Muscle layer of duodenum (tissue), 2 donors: ENCODE measurements at regions not wholly inside any gene's neighbourhood (a gene's known extent, or its start where the extent isn't known, plus 50 kb on each side); places are given as distances from the start of the nearest gene placed in this dataset.

ENCODE experiments used
- H3K27ac ChIP-seq: one replicate; pipeline ENCODE4 v1.7.0; 2013; ENCODE audit warnings: mild to moderate bottlenecking, low read length
- H3K27me3 ChIP-seq: one replicate; pipeline ENCODE4 v1.7.0; 2013; ENCODE audit warnings: low read depth, mild to moderate bottlenecking, control low read depth, low read length
- H3K36me3 ChIP-seq, 2 donors: one replicate each; pipeline ENCODE4 v1.7.0; 2013; ENCODE audit warnings: low read length in 2 of 2, control low read depth in 1 of 2, mild to moderate bottlenecking in 1 of 2; ENCODE audit not compliant: insufficient read depth in 2 of 2, control insufficient read depth in 1 of 2
- H3K4me1 ChIP-seq, 2 donors: one replicate each; pipeline ENCODE4 v1.7.0; 2013; ENCODE audit warnings: low read length in 2 of 2, mild to moderate bottlenecking in 2 of 2, control low read depth in 1 of 2, moderate library complexity in 1 of 2; ENCODE audit not compliant: insufficient read depth in 2 of 2, control insufficient read depth in 1 of 2
- H3K4me3 ChIP-seq, 2 donors: one replicate each; pipeline ENCODE4 v1.7.0; 2013; ENCODE audit warnings: low read length in 2 of 2, low read depth in 1 of 2, mild to moderate bottlenecking in 1 of 2
- H3K9me3 ChIP-seq, 2 donors: one replicate each; pipeline ENCODE4 v1.7.0; 2013; ENCODE audit warnings: low read length in 2 of 2, control low read depth in 1 of 2, mild to moderate bottlenecking in 1 of 2; ENCODE audit not compliant: control insufficient read depth in 1 of 2
- donor health status: healthy.

DNA sequence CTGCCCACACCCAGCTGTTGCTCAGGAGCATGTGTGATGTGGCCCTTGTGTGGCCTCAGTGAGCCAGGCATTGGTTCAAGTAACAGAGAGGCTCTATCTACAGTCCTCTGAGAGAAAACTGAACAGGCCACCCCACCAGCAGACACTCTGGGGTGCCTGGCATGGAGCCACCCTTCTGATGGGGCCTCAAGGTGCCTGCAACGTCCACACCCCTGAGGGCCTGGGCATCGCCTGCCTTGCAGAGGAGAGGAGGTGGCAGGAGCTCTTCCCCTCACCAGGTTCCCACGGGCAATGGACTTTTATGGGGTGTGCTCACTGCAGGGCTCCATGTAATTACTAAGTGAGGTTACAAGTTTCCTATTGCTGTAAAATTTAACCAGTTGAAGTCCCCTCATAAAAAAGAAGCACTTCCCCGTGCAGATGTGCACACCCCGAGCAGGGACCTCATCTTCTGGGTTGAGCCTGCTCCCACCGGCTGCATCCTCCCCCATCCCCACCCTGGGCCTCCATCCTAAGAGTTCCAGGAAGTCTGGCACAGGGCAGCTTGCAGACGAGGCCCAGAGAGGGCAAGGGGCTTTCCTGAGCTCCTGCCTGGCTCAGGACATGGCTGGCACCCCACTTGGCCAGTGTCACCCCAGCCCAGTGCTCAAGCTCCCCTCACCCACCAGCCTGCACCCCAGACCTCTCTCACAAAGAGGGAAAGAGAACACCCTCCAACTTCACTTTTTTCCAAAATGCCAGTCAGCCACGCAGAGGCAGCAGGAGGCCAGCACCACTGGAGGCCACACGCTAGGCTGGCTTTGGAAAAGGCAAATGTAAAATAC, 270.4 kb upstream of the RTL1 start:
- Histone ChIP-seq H3K4me3 (no peak overlapping the region), H3K9me3 (no peaks in the 10 kb centered on the region), H3K4me1 (no peaks in the 10 kb centered on the region), H3K36me3 (no peaks in the 10 kb centered on the region), H3K27me3 (no peaks in the 10 kb centered on the region), H3K27ac (no peak overlapping the region)

DNA sequence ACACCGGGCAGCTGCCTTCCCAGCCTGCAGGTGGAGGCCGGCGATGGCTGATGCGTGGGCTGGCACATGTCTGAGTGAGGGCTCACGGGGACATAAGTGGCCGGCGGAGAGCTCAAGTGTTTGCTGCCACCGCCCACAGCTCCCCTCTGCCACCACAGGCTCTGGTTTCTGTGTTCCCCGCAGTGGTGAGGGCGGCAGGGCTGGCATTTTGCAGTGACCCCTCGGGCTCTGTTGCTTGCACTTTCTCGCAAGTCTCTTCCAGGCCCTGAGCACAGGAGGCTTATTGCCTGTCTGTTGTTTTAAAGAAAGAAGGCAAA, 271.0 kb upstream of the RTL1 start:
- no peaks in the 10 kb centered on the region for H3K27me3 ChIP-seq
- no peaks in the 10 kb centered on the region for H3K4me1 ChIP-seq
- H3K4me3 ChIP-seq: no peak overlapping the region
- no peaks in the 10 kb centered on the region for H3K36me3 ChIP-seq
- H3K9me3 ChIP-seq: no peaks in the 10 kb centered on the region
- no peak overlapping the region for H3K27ac ChIP-seq

DNA sequence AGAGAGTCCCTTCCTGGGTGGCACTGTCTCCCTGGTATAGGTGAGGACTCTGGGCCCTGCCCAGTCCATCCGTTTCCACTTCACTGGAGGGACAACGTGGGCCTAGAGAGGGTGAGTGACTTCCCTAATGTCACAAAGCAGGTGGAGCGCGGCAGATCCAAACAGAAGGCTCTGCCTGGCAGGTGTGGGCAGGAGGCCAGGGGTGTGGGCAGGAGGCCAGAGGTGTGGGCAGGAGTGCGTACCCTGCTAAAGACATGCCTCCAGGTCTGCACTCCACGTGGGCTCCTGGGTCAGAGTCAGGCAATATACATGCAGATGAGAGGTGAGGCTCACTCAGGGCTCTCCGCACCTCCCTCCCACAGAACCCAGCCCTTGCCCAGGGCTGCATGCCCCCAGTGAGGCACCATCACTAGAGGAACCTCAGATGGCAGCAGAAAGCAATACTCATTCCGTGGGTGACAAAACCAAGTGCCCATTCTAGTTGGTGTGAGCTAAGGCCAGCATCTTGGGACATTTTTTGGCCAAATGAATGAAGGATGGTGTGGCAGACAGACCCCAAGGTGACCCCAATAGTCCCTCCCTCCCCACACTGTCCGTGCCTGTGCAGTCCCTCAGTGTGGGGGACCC, 271.6 kb upstream of the RTL1 start:
- no peak overlapping the region for H3K27ac ChIP-seq
- H3K4me1 ChIP-seq: no peaks in the 10 kb centered on the region
- H3K36me3 ChIP-seq: no peaks in the 10 kb centered on the region
- no peaks in the 10 kb centered on the region for H3K27me3 ChIP-seq
- H3K4me3 ChIP-seq: no peak overlapping the region
- peaks cover 0 to 5% of the 10 kb centered on the region in 2 donors for H3K9me3 ChIP-seq

DNA sequence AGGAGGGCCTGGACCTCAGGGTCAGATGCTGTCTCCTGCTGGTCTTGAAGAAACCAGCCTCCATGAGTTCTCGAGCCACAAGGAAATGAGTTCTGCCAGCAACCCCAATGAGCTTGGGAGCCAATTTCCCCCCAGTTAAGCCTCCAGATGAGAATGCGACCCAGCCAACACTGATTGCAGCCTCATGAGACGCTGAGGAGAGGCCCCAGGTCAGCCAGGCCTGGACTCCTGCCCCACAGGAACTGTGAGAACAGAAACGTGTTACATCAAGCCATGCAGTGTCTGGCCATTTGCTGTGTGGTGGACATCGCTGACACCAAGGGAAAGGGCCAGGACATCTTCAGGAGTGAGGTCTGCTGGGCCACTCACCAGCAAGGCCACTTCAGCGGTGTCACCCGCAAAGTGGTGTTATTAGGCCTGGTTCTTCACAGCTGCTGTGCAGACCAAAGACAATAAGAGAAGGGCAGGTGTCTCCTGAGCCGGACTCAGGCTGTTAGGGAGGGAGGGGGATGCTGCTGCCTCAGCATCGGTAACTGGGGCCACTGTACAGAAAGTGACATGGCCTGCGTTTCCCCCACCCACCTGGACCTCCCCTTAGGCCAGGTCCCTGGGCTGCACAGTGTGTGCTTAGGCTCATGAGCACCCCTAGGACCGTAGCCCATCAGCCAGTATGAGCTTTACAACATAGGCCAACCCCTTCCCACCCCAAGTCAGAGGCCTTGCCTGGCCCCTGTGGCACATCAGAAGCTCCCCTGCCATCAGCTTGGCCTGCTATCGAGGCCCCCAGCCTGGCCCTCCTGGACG, 272.4 kb upstream of the RTL1 start:
- H3K27me3 ChIP-seq: no peaks in the 10 kb centered on the region
- H3K4me1 ChIP-seq: no peaks in the 10 kb centered on the region
- no peak overlapping the region for H3K4me3 ChIP-seq
- H3K9me3 ChIP-seq: peaks cover 0 to 13% of the 10 kb centered on the region in 2 donors
- H3K36me3 ChIP-seq: no peaks in the 10 kb centered on the region
- no peak overlapping the region for H3K27ac ChIP-seq

DNA sequence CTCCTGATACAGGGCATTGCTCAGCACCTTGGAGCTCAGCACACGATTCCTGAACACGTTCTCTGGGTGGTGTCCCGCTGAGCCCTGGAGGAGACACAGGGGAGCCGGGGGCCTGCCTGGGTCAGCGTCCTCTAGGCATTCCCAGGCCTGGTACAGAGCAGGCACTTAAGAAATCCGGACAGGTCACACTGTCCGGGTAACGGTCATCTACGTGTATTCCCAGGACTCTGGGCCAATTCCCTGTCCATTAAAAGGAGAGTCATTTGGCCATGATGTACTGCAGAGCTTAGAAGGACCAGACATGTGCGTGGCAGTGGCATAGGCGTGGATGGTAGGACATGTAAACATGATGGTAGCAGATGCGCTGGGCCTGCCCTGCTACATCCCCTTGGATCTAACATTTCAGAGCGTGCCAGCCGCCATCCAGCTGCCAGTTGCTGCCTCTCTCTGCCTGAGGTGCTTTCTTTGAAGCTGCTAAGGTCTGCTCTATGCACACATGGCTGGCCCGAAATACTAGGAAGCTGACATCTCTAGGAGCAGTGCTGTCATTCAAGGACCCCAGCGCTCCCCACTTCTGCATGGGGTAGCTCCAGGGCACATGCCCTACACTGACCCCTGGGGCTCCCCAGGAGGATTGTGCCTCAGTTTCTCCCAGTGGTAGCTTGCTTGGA, 273.1 kb upstream of the RTL1 start:
- Histone ChIP-seq H3K4me3 (no peak overlapping the region), H3K27ac (no peak overlapping the region), H3K27me3 (no peaks in the 10 kb centered on the region), H3K4me1 (no peaks in the 10 kb centered on the region), H3K9me3 (peaks cover 0 to 16% of the 10 kb centered on the region in 2 donors), H3K36me3 (no peaks in the 10 kb centered on the region)

DNA sequence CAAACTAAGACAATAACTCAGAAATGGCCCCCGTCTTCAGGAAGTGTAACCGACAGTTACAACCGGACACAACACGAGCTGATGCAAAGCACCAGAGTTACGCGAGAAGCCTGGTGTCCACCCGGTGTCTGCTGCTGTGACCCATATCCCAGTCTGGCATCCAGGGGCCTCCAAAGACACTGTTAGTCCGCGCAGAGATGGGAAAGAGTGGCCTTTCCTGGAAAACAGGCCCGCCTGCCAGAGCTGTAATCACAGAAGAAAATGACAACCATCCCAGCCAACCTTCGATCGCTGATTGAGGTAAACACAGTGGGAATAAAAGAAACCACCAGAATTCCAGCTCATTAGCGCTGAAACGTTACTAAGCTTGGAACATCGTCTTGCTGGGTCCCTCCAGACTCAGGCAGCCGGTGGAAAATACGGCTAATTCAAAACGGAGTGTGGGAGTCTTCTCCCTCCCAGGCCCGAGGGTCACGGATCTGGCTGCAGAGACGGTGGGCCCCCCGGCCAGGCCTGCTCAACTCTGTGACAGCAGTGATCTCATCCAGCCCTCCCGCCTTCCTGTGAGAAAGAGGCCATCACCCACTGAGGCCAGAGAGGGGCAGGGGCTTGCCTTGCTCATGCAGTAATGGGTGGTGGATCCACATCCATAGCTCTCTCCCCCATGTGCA, 273.9 kb upstream of the RTL1 start:
- H3K9me3 ChIP-seq: peaks cover 0 to 16% of the 10 kb centered on the region in 2 donors
- no peaks in the 10 kb centered on the region for H3K4me1 ChIP-seq
- H3K4me3 ChIP-seq: no peak overlapping the region
- H3K27me3 ChIP-seq: no peaks in the 10 kb centered on the region
- H3K36me3 ChIP-seq: no peaks in the 10 kb centered on the region
- H3K27ac ChIP-seq: no peak overlapping the region

DNA sequence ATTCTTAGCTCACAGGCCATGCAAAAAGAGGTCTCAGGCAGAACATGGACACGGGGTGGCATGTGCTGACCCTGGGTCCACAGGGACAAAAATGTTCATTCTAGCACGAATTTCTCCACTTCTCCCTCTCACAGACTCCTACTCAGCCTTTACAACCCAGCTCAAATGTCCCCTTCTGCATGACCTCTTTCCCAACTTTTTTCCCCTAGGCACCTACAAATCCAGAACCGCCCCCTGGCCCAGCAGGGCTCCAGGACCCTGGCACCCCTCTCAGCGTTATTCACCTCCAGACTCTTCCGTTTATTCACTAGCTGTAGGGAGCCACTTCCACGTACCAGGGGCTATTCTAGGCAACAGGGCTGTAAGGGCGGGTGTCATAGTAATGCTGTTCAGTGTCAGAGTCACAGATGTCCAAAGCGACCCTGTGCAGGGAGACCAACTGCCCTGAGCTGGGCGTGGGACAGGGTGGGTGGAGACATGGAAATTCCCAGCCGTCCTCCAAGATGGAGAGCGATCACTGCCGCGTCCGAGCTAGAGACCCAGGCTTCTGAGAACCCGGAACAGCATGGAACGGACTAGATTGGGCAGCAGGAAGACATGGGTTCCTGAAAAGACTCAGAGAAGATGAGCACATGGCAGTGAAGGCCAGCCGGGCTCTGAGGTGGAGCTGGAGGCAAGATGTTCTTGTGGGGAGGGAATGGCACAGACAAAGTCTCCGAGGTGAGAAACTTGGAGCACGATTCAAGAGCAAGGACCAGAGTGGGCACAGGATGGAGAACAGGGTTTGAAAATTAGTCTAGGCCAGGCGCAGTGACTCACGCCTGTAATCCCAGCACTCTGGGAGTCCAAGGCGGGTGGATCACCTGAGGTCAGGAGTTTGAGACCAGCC, 274.9 kb upstream of the RTL1 start:
- Histone ChIP-seq H3K9me3 (peaks cover 0 to 16% of the 10 kb centered on the region in 2 donors), H3K36me3 (no peaks in the 10 kb centered on the region), H3K27me3 (no peaks in the 10 kb centered on the region), H3K27ac (no peak overlapping the region), H3K4me1 (no peaks in the 10 kb centered on the region), H3K4me3 (no peak overlapping the region)

DNA sequence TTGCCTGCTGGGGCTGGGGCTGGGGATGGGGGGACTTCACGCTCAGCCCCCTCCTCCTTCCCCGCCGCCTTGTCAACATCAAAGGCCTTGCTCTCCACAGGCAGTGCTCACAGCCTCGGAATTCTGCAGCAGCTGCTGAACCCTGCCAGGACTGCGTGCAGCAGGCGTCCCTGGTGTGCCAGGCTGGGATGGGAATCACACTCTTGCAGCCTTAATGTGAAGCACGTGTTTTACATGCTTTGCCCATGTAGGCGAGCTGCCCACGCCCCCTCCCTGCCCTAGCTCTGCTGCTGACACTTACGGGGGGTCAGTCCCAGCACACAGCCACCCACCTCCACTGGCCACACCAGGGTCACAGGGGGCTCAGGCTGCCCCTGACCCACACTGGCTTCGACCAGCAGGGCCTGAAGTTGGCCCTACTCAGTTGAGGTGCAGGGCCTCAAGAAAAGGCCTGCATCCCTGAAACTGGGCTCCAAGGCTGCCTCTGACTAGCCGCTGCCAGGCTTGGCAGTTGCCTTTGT, 276.2 kb upstream of the RTL1 start:
- H3K36me3 ChIP-seq: no peaks in the 10 kb centered on the region
- H3K4me1 ChIP-seq: no peaks in the 10 kb centered on the region
- H3K27me3 ChIP-seq: no peaks in the 10 kb centered on the region
- peaks cover 0 to 16% of the 10 kb centered on the region in 2 donors for H3K9me3 ChIP-seq
- H3K4me3 ChIP-seq: no peak overlapping the region
- no peak overlapping the region for H3K27ac ChIP-seq

DNA sequence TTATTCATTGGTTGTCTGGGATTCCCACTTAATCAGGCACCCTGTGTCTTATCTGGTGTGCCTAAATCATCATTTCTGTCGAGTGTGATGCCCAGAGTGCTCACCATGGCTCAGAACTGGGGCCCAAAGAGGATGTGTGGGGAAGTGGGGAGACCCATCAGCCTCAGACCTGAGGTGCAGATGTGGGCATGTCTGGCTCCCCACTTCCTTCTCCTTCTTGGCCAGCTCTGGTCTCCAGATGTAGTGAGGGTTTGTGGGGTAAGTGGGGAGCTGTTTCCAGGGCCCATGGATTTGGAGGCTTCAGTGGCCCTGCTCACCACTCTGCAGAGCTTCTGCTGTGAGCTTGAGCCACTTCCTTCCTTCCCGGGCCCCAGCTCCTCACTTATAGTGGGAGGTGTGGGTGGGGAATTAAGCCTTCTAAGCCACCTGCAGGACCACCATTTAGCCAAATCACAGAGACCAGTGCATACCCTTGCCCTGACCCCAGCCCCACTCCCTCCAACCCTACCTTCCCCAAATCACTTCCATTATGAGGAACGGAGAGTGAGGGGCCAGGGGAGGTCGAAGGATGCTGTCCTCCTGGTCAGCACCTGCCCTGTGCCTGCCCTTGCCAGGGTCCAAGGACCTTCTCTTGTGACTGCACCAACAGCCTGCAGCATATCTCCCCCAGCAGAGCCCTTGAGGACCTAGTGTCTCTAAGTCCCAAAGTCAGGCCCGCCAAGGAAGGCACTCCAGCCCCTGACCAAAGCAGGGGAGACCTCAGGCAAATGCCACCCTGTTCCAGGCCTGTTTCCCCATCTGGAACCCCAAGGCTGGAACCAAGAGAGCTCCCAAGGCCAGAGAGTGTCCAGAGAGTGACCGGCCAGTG, 278.2 kb upstream of the RTL1 start:
- Histone ChIP-seq H3K4me1 (no peaks in the 10 kb centered on the region), H3K4me3 (no peak overlapping the region), H3K27ac (no peak overlapping the region), H3K27me3 (no peaks in the 10 kb centered on the region), H3K36me3 (no peaks in the 10 kb centered on the region), H3K9me3 (peaks cover 0 to 16% of the 10 kb centered on the region in 2 donors)
